A673 (cell line): ENCODE measurements at regions not wholly inside any gene's neighbourhood (a gene's known extent, or its start where the extent isn't known, plus 50 kb on each side); places are given as distances from the start of the nearest gene placed in this dataset.

Experiments used
- BruUV-seq: library from RNA; stranded (reverse); fragments of 400-500 nt; replicated peaks from 2 replicates; lab custom pipeline; 2021; lab: Mats Ljungman, UMichigan
- CTCF ChIA-PET: fragments of 300-600 bp; sonication (Branson Sonifier 250); formaldehyde crosslinking; loops from one replicate; lab custom pipeline; 2022; ENCODE audit warnings: antibody characterized with exemption; lab: Charles Lee
- POLR2A ChIA-PET: fragments of 300-600 bp; sonication (Branson Sonifier 250); formaldehyde crosslinking; loops from one replicate; lab custom pipeline; 2022; ENCODE audit warnings: antibody characterized with exemption; ENCODE audit not compliant: low non-redundant PET; lab: Charles Lee
- DNase-seq: peaks from one replicate; pipeline ENCODE4 v3.0.0-alpha.2; 2015; ENCODE audit warnings: low spot score
- H3K27ac ChIP-seq: fragments of 200-600 bp; sonication (generic); 2 replicates; pipeline ENCODE4 v1.5.1; 2016; ENCODE audit warnings: mixed run types, low read depth, mild to moderate bottlenecking, mixed read lengths, antibody characterized with exemption, low read length; ENCODE audit not compliant: poor library complexity, severe bottlenecking
- H3K27me3 ChIP-seq: fragments of 200-600 bp; sonication (generic); replicated peaks from 2 replicates; pipeline ENCODE4 v1.6.1; 2017; ENCODE audit warnings: mixed run types, low read depth, mild to moderate bottlenecking, mixed read lengths, antibody characterized with exemption, low read length; ENCODE audit not compliant: insufficient read depth, poor library complexity
- H3K36me3 ChIP-seq: fragments of 200-600 bp; sonication (generic); 2 replicates; pipeline ENCODE4 v1.6.1; 2016; ENCODE audit warnings: mixed run types, mild to moderate bottlenecking, mixed read lengths, antibody characterized with exemption, low read length; ENCODE audit not compliant: insufficient read depth, poor library complexity, severe bottlenecking
- H3K4me1 ChIP-seq: fragments of 200-600 bp; sonication (generic); 2 replicates; pipeline ENCODE4 v1.6.1; 2017; ENCODE audit warnings: mixed run types, mild to moderate bottlenecking, mixed read lengths, antibody characterized with exemption, low read length; ENCODE audit not compliant: insufficient read depth, poor library complexity, severe bottlenecking
- H3K4me3 ChIP-seq: fragments of 200-600 bp; sonication (generic); 2 replicates; pipeline ENCODE4 v1.5.1; 2016; ENCODE audit warnings: low read depth, mixed run types, mild to moderate bottlenecking, mixed read lengths, low read length; ENCODE audit not compliant: poor library complexity, severe bottlenecking
- H3K9me3 ChIP-seq: fragments of 200-600 bp; sonication (generic); 2 replicates; pipeline ENCODE4 v1.6.1; 2016; ENCODE audit warnings: mixed run types, low read depth, mild to moderate bottlenecking, mixed read lengths, antibody characterized with exemption, low read length; ENCODE audit not compliant: poor library complexity, severe bottlenecking
- EZH2 ChIP-seq: fragments of 200-600 bp; sonication (generic); IDR thresholded peaks from 2 replicates; pipeline ENCODE4 v1.6.1; 2017; ENCODE audit warnings: borderline replicate concordance, low read depth, mild to moderate bottlenecking, mixed read lengths, antibody characterized with exemption, low read length; ENCODE audit not compliant: poor library complexity, severe bottlenecking
- intact Hi-C: fragments of 100-400 bp; cut with micrococcal nuclease; formaldehyde crosslinking; loops from one replicate; pipeline ENCODE4 v1.10.0; 2022; ENCODE audit not compliant: unreplicated experiment
- TF ChIP-seq, protein P1 (sequence below): fragments of 300-800, 200-600 bp; sonication (generic); conservative IDR thresholded peaks from 2 replicates; pipeline ENCODE4 v1.5.1; 2017; ENCODE audit warnings: low read depth, mild to moderate bottlenecking, antibody characterized with exemption, low read length, moderate library complexity, mixed read lengths

DNA sequence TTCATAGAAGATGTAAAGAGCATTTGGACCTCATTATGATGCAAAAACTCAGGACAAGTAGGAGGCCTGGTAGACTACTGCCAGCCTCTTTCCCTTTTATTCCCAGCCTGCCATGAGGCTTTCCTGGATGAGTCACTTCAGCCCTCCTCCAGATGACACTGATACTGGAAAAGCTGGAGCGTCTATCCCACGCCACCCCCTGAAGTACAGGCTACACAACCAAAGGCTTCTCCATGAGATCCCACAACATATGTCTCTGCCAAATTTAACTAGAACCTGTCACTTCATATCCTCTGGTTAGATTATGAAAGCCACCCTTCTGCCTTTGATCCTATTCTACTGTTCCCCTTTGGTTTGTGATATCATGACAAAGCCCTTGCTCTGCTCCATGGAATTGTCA is 56.1 kb upstream of the CPNE4 start:
- CTCF ChIA-PET, result no interaction called here
- peak; percentile 21 for DNase-seq
- Histone ChIP-seq H3K36me3 (no peaks in the 10 kb centered on the region), H3K27ac (no peak overlapping the region), H3K9me3 (no peaks in the 10 kb centered on the region), H3K4me3 (no peak overlapping the region), H3K4me1 (peaks cover 3% of the 10 kb centered on the region), H3K27me3 (no peaks in the 10 kb centered on the region)
- TF ChIP-seq, protein P1, sequence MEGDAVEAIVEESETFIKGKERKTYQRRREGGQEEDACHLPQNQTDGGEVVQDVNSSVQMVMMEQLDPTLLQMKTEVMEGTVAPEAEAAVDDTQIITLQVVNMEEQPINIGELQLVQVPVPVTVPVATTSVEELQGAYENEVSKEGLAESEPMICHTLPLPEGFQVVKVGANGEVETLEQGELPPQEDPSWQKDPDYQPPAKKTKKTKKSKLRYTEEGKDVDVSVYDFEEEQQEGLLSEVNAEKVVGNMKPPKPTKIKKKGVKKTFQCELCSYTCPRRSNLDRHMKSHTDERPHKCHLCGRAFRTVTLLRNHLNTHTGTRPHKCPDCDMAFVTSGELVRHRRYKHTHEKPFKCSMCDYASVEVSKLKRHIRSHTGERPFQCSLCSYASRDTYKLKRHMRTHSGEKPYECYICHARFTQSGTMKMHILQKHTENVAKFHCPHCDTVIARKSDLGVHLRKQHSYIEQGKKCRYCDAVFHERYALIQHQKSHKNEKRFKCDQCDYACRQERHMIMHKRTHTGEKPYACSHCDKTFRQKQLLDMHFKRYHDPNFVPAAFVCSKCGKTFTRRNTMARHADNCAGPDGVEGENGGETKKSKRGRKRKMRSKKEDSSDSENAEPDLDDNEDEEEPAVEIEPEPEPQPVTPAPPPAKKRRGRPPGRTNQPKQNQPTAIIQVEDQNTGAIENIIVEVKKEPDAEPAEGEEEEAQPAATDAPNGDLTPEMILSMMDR, result no peak
- TF ChIP-seq EZH2, result no peak
- POLR2A ChIA-PET, result no interaction called here
- intact Hi-C loops, result no loop called here
- BruUV-seq, result no TSS peak

DNA sequence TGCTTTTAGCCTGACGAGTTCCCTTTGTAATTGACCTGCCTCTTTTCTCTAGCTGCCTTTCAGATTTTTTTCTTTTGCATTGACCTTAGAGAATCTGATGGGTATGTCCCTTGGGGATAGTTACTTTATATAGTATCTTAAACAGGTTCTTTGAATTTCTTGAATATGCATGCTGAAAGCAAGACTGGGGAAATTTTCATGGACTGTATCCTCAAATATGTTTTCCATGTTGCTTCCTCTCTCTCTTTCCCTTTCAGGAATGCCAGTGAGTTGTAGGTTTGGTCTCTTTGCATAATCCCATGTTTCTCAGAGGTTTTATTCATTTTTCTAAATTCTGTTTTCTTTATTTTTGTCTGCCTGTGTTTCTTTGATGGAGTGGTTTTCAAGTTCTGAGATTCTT is 81.8 kb upstream of the CPNE4 start:
- intact Hi-C loops, result no loop called here
- Histone ChIP-seq H3K36me3 (no peaks in the 10 kb centered on the region), H3K9me3 (no peaks in the 10 kb centered on the region), H3K4me1 (no peaks in the 10 kb centered on the region), H3K4me3 (no peak overlapping the region), H3K27ac (no peak overlapping the region), H3K27me3 (no peaks in the 10 kb centered on the region)
- ChIA-PET CTCF (no interaction called here), POLR2A (no interaction called here)
- no peak for TF ChIP-seq EZH2
- TF ChIP-seq, protein P1, result no peak
- DNase-seq, result no peak
- no TSS peak for BruUV-seq

DNA sequence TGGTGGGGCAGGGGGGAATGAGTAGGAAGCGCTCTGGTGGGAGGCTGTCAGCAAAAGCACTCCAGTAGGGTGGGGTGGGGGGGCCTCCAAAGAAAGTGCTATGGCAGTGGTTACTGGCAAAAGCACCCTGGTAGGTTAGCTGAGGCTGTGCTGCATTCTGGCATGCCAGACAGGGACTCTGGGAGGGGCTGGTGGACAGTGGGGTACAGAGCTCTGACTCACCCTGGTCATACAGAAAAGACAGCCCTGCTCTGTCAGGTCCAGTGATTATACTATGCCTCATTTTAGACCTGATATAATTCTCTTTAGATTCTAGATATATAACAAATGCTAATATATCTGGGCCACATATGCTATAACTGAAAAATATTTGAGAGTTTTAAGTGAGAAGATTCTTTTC is 82.8 kb upstream of the CPNE4 start:
- no peaks in the 10 kb centered on the region for H3K36me3 ChIP-seq
- CTCF ChIA-PET, result no interaction called here
- POLR2A ChIA-PET, result no interaction called here
- no peaks in the 10 kb centered on the region for H3K9me3 ChIP-seq
- H3K4me1 ChIP-seq, result no peaks in the 10 kb centered on the region
- no peaks in the 10 kb centered on the region for H3K27me3 ChIP-seq
- no peak for DNase-seq
- H3K27ac ChIP-seq, result no peak overlapping the region
- H3K4me3 ChIP-seq, result no peak overlapping the region
- TF ChIP-seq EZH2, result no peak
- TF ChIP-seq, protein P1, result no peak
- BruUV-seq, result no TSS peak
- intact Hi-C loops, result no loop called here
